Hematopoietic multipotent progenitor cell treated with erythropoietin and hydrocortisone succinate and interleukin-3 and kit ligand, for 8 days (in vitro differentiated cells): ENCODE measurements at regions not wholly inside any gene's neighbourhood (a gene's known extent, or its start where the extent isn't known, plus 50 kb on each side); places are given as distances from the start of the nearest gene placed in this dataset.

Experiments used
- DNase-seq: peaks from one replicate; pipeline ENCODE4 v3.0.0-alpha.2; 2015

DNA sequence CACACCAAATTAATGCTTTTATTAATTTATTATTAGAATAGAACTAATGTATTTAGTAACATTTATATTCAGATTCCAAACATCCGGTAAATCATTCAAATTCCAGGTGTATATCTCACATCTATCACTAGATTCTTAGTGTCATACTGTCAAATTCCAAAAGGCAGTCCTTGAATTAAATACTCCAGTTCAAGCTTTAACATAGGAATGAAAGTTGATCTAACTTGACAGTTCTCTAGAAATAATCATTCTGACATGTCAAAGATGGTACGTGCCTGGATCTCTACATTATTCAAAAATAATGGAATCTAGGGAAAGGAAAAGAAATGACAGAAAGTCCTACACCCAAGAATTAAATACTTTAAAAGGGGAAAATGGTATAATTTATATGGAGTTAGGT lies 1161.5 kb downstream of the PCDH9 start:
- no peak for DNase-seq

DNA sequence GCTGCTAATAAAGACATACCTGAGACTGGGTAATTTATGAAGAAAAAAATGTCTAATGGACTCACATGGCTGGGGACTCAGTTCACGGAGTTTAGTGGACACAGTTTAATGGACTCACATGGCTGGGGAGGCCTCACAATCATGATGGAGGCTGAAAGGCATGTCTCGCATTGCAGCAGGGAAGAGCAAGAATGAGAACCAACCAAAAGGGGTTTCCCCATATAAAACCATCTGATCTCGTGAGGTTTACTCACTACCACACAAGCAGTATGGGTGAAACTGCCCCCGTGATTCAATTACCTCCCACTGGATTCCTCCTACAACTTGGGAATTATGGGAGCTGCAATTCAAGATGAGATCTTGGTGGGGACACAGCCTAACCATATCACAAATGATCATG lies 1181.2 kb downstream of the PCDH9 start:
- no peak for DNase-seq

DNA sequence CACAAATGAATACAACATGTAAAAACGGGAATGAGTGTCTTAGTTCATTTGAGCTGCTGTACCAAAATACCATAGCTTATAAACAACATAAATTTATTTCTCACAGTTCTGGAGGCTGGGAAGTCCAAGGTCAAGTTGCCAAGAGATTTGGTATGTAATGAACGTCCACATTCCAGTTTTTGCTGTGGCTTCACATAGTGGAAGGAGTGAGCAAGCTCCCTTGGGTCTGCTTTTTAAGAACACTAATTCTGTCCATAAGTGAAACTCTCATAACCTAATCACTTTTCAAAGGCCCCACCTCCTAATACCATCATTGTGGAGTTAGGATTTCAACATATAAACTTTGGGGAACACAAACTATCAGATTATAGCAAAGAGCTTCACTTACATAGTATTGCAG lies 1189.6 kb downstream of the PCDH9 start:
- no peak for DNase-seq

DNA sequence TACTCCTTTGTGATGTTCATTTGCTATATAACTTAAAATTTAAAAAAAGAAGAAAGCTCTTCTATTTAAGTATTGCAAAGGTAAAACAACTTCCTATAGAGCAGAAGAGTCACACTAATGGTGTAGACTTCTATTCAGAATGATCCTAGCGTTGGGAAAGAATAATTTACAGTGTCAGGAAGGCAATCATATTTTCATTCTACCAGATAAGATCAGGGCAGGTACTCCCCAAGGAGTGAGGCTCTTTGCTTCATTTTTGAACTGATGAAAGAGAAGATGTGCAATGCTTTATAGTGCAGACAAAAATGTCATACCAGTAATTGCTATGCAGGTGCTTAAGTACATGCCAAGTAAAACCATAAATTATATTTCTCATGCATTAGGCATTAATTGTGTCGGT lies 1193.0 kb downstream of the PCDH9 start:
- DNase-seq: no peak

DNA sequence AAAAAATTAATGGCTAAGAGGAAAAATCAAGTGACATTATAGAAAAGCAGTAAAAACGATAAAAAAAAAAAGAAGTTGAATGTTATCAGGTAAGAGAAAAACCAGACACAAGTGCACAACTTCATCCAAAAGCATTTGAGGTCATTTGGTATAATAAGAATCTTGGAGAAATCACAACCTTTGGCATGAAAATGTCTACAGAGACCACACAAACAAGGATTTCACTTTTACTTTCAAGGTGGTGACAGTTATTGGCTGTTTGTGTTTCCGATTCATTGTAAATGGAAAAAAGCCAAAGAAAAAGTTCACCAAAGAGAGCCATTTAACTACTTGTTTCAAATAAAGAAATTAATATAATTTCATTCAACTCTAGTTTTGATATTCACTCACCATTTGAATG lies 1193.5 kb downstream of the PCDH9 start:
- DNase-seq: no peak

DNA sequence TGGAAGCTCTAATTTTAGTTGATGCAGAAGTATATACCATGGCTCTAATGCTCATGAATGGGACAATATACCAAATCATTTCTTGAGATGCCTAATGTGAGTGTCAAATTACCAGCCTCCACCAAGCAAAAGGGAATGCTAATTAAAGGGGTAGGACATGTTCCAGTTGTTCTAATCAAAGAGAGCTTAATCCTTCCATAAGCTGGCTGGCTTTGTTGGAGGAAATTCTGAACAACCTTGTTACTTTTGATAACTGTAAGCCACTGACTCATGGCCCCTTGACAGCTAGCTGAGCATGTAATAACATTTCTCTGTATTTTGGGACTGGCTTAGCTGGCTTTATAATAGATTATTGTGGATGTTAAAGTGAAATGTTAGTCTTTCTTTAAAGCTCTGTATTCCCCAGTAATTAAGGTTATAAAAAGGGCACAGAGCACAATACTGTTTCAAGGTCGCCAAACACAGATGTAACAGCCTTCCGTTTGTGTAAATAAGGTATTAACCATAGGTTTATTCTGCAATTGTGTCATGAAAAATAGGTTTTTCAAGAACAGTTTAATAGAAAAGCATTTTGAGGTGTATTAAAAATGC lies 1194.0 kb downstream of the PCDH9 start:
- no peak for DNase-seq

DNA sequence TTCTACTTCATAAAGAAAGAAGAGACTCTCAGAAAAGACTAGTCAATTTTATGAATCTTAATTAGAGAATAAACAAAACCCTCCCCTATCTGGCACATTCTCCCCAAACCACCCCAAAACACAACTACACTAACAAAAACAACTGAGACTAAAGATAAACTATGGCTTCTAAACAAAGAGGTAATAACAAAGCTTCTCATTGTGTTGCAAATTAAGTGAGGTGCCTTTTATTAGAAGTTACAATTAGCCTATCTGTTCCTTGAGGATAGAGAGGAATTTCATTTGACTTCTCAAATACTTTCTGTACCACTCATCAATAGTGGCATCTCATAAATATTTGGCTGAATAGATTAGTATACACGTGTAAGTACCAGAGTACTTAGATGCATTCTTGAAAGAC lies 1196.2 kb downstream of the PCDH9 start:
- no peak for DNase-seq

DNA sequence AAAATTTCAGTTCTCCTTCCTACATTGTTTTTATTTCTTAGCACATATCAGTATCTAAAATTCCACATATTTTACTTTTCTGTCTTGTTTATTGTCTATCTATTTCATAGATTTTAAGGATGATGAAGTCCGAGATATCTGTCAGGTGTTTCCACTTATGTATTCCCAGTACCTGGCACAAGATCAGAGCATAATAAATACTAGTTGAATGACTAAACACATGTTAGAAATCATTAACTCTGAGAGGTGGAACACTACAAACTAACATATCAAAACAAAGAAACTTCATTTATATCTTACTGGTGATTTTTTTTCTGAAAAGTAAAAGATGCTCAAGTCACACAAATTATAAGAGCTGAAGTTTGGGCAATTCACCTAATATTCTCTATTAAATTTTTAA lies 1208.3 kb downstream of the PCDH9 start:
- DNase-seq: no peak

DNA sequence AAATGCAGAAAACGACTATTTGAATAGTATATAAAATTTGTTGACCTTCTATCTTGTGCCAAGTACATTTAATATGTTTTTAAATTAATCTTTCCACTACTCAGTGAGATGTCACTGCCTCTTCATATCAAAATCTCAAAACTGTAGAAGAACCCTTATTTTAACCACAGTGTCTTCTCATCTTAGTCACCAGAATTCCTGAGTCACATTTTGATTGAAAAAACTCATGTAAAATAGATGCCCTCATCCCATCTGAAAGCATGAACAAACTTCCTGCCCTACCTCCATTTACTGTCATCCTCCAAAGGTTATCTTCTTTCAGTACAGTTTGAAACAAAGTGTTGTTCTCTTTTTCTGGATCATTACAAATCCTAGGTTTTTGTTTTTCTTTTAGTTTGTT lies 1215.4 kb downstream of the PCDH9 start:
- no peak for DNase-seq

DNA sequence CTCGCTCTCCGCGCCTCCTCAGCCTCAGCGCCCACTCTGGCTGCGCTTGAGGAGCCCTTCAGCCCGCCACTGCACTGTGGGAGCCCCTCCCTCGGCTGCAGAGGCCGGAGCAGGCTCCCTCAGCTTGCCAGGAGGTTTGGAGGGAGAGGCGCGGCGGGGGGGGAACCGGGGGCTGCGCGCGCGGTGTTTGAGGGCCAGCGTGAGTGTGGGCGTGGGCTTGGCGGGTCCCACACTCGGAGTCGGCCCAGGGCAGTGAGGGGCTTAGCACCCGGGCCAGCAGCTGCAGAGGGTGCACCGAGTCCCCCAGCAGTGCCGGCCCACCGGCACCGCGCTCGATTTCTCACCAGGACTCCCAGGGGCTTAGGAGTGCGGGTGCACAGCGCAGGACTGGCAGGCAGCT lies 1220.9 kb downstream of the PCDH9 start:
- DNase-seq: no peak

DNA sequence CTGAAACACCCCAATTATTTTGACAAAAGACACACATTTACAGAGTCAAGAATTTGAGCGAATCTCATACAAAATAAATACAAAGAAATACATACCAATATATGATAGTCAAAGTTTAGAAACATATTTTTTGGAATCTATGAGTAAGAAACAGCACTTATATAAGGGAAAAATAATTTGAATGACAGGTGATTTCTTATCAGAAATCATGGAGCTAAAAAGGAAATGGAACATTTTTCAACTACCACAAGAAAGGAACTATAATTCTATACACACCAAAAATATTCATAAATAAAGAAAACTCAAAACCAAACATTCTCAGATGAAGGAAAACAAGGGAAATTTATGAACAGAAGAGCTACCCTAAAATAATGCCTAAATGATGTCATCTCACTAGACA lies 1226.6 kb downstream of the PCDH9 start:
- DNase-seq: no peak

DNA sequence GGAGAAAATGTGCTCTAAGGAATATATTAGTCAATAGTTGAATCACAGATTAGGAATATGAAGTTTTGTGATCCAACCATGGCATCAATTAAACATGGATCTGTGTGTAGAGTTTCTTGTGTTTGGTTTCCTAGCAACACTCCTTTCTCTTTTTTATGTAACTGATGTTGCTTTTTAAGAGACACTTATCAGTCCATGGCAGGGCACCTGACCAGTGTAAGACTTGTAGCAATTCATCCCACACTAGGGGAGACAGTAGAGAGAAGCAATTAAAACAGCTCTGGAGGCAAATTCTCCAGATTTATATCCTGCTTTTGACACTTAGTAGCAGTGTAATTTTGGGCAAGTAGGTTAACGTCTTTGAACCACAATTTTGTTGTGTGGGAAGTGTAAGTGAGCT lies 1229.0 kb downstream of the PCDH9 start:
- DNase-seq: no peak

DNA sequence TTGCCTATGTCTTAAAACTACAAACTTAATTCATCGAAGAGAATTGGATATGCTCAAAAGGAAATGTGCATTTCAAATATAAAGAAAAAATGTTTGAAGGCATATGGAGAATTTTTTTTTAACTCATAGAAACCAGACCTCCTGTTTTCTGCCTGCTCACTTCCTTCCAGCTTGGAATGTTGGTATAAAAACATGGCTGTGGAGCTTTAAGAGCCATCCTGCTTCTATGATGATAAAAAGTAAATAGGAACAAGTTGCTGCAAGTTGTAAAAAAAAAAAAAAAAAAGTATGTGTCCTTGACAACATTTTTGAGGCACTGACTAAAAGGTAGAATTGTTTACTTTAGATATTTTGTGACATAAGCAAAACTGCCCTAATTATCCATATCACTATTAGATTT lies 1230.7 kb downstream of the PCDH9 start:
- no peak for DNase-seq

DNA sequence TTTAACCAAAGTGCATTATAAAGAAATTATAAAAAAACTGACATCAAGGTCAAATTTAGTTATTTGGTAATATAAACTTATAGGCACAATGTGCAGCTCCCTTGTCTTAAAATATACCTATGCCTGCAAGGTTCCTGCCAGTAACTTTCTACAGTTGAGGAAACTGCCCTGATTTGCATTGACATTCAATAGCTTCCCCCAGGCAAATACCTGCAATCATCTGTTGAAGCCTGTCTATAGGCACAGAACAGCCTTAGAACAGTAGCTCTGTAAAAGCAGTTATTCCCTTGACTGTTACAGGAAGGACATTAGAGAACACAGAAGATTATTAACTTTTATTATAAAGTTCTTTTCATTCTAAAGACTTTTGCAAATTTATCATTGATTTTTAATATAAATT lies 1239.5 kb downstream of the PCDH9 start:
- DNase-seq: no peak

DNA sequence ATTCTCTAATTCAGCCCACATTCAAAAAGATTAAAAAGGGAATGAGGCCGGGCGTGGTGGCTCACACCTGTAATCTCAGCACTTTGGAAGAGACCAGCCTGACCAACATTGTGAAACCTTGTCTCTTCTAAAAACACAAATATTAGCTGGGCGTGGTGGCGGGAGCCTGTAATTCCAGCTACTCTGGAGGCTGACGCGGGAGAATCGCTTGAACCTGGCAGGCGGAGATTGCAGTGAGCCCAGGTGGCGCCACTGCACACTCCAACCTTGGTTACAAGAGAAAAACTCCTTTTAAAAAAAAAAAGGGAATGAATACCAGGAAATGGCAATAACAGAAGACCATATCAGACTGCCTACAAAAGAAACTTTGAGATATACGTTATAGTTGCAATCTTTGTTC lies 1244.5 kb downstream of the PCDH9 start:
- no peak for DNase-seq

DNA sequence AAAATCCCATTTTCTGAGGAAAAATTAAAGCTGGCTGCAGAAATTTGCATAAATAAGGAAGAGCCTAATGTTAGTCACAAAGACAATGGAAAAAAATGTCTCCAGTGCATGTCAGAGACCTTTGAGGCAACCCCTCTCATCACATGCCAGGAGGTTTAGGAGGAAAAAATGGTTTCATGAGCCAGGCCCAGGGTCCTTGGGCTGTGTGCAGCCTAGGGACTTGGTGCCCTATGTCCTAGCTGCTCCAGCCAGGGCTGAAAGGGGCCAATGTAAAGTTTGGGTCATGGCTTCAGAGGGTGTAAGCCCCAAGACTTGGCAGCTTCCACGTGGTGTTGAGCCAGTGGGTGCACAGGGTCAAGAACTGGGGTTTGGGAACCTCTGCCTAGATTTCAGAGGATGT lies 1252.6 kb downstream of the PCDH9 start:
- no peak for DNase-seq

DNA sequence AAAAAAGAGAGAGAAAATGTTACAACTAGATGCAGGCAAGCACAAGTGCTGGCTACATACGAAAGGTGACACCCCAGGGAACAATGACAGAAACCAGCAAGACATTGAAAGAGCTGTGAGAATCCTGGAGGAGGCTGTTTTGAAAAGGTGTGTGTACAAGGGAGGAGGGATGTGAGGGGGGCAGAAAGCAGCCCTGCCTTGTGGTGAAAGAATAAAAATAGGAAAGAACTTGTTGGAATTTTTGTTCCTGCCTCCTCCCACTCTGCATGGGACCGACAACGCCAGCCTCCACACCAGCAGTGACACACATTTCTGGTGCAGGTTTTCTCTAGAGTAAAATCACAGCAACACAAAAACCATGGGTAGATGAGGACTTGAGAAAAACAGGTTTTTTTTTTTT lies 1258.6 kb downstream of the PCDH9 start:
- no peak for DNase-seq

DNA sequence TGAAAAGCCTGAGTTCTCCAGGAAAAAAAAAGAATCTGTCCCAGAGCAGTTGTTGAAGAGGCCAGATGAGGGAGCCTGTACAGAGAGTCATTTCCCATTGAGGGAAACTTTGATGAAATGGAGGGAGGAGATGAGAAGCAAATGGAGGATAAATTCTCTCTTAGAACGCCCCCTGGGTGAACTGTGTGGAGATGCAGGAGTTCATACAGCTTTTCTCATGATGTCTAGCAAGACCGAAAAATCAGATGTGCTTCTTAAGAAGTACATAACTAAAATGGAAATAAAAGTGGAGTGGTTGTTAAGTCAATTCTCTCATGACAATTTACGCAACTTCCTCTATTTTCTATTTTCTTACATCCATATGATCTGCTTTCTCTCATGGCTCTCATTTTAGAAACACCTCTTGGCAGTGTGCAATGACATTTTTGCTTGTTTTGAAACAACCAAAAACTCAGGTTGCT lies 1263.1 kb downstream of the PCDH9 start:
- peak; percentile 23 for DNase-seq

DNA sequence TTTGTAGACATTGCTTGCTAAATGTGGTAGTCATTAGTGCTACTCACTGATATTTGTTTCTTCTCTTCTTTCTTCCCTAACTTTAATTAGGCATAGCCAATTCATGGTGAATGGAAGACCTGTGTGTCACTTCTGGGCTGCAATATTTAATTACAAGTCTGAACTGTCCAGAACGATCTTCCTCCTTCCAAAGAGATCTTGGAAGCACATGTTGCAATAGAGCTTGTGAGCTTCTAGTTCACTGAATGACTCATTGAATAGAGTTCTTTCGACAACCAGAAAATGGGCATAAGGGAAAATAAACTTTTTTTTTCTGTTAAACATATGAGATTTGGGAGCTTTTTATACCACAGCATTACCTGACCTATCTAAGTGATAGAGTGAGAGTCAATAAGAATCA lies 1264.6 kb downstream of the PCDH9 start:
- DNase-seq: no peak

DNA sequence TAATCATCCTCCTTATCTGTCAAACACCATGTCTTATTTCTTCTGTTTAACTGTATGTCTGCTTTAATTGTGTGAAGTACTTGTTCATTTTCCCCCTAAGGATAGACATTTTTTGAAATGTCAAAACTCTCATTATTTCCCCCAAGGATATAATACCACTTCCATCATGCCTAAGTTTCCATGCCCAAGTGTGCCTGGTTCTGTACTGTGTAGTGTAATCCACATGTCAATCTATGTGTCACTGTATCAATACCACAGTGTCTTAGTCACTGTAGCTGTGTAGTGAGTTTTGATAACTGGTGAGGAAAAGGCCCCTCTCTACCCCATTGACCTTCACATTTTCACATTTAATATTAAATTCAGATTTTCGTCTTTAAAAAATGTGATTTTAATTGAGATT lies 1265.5 kb downstream of the PCDH9 start:
- DNase-seq: no peak

DNA sequence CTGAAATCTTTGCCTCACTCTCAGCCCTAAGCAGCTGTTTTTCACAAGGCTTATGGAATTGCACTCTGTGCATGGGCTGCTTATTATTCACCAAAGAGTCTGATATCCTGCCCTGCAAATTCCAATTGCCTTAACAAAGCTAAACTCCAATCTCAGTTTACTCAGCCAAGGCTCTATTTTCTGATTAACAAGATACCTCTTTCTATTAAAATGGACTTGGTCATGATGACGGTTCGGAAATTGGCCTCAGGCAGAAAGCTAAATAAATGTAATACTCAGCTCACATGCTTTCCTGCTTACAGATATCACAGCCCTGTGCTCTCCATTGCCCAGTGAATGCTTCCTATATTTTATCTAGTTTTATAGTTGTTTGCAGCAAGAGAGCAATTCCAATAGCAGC lies 1270.8 kb downstream of the PCDH9 start:
- DNase-seq: no peak

DNA sequence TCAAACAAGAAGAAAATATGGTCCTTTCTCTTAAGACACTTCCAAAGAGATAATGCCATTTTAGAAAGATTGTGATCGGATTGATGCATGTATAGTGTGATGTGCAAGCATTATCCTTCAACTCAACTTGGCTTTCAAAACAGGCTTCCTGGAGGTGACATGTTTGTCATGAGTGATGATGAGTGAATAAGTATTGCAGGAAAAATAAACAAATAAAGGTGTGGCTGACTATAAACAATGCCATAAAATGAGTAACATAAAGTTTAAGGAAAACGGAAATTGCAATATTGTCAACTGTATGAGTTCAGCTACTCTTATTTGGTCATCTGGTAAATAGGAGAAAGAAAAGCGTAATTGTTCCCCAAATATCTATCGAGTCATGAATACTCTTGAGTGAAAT lies 1283.7 kb downstream of the PCDH9 start:
- no peak for DNase-seq

DNA sequence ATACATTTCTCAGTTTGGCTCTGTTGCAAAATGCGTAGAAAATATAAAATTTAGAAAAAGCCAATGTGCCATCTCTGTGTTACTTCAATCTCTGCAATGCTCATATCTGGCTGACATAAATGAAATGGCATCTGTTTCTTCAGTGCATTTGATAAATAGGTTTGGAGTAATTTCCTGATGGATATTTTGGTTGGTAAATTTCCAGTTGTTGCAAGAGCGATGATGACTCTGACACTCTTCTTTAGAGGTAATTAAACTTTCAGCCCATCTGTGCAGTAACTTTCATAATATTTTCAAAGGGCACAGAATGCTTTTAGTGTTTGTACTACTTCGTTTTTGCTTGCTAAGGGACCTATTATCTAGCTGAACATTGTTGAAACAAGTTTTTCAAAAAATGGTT lies 1286.4 kb downstream of the PCDH9 start:
- no peak for DNase-seq

DNA sequence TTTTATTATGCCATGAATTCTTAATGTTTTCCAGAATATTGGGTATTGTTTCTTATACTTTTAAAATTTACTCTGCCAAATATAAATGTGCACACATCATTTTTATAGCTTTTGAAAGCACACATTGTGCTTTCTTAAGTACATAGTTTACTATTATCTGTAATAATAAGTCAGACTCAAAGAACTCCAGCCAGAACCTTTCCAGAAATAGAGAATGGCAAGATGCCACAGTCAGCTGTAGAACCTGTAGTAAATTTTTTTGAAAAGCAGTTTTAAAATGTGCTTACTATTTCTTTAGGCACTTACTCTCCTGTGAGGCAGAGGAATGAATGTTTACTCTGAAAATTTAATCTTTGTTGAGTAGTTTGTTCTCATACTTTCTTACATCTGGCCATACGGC lies 1287.1 kb downstream of the PCDH9 start:
- no peak for DNase-seq

DNA sequence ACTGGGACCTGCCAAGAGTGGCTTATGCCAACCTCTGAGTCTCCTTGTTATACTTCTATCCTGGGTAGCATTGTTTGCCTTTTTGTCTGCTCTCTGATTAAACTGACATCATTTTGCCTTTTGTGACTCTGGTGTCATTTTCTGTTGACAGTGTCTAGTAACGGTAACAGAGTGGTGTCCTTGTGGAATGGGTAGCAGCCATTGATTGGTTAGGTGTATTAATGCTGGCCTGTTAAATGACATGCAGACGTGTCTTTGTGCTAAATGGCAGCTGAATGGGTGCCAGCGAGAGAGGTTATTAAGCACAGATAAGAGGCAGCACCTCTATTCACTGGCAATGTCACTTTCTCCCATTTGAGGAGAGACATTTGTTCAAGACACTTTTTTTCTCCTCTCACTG lies 1289.4 kb downstream of the PCDH9 start:
- no peak for DNase-seq

DNA sequence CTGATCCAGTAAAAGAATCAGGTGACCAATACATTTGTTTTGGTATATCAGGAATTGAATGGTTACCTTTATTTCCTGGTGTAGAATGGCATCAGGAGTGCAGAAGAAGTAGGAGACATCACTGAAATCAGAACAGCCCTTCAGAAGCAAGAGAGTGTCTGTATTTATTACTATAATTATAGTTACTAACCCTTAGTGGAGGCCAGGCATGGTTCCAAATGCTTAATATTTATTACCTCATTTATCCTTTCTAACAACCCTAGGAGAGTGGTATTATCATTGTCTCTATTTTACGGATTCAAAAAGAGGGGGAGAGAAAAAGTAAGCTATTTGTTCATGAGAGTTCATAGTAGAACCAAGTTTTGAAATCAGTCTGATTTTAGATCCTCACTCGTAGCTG lies 1292.9 kb downstream of the PCDH9 start:
- no peak for DNase-seq
